Fibroblast of the aortic adventitia (primary cell): ENCODE measurements at regions not wholly inside any gene's neighbourhood (a gene's known extent, or its start where the extent isn't known, plus 50 kb on each side); places are given as distances from the start of the nearest gene placed in this dataset.

Experiments used
- DNase-seq: peaks from one replicate; pipeline ENCODE4 v3.0.0-alpha.2; 2010; ENCODE audit warnings: low read depth
- H3K4me3 ChIP-seq: 2 replicates; pipeline ENCODE4 v1.5.1; 2011; ENCODE audit warnings: low read depth, mild to moderate bottlenecking, control low read depth, low read length, moderate library complexity
- TF ChIP-seq, protein P1 (sequence below): IDR thresholded peaks from 2 replicates; pipeline ENCODE4 v1.5.1; 2011; ENCODE audit warnings: mild to moderate bottlenecking, low read length, control low read depth, inconsistent platforms; ENCODE audit not compliant: insufficient read depth

DNA sequence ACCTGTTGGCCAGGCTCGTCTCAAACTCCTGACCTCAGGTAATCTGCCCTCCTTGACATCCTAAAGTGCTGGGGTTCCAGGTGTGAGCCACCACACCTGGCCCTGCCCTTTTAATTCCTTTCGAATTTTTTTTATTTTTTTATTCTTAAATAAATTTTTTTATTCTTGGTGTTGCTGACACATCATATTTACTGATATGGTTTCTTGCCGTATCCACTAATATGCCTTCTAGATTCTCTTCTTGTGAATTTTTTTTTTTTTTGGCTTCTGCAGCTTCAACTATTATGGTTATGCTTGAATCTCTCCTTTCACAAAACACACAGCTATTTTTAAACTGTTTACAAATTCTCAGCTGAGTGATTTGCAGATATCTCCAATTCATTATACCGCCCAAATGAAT, 353.4 kb upstream of the ADGRL3 start:
- TF ChIP-seq, protein P1, sequence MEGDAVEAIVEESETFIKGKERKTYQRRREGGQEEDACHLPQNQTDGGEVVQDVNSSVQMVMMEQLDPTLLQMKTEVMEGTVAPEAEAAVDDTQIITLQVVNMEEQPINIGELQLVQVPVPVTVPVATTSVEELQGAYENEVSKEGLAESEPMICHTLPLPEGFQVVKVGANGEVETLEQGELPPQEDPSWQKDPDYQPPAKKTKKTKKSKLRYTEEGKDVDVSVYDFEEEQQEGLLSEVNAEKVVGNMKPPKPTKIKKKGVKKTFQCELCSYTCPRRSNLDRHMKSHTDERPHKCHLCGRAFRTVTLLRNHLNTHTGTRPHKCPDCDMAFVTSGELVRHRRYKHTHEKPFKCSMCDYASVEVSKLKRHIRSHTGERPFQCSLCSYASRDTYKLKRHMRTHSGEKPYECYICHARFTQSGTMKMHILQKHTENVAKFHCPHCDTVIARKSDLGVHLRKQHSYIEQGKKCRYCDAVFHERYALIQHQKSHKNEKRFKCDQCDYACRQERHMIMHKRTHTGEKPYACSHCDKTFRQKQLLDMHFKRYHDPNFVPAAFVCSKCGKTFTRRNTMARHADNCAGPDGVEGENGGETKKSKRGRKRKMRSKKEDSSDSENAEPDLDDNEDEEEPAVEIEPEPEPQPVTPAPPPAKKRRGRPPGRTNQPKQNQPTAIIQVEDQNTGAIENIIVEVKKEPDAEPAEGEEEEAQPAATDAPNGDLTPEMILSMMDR: no peak
- no peak overlapping the region for H3K4me3 ChIP-seq
- DNase-seq: no peak

DNA sequence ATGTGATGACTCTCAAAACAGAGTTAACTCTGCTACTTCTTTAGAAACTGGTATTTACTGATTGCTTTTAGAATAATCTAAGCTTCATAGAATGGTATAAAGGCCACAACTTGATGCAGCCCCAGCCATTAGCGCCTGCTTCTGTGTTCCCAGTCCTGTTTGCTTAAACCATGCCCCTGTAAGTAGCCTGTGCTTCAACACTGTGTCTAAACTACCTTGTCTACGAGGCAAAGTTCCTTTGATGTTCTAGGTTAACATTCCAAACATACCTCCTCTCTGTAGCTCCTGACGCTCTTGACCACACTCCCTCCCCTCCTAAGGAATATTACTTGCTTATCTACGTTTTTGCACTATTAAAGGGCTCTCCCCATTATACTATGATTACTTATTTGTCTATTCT, 352.5 kb upstream of the ADGRL3 start:
- TF ChIP-seq, protein P1: no peak
- DNase-seq: no peak
- no peak overlapping the region for H3K4me3 ChIP-seq

DNA sequence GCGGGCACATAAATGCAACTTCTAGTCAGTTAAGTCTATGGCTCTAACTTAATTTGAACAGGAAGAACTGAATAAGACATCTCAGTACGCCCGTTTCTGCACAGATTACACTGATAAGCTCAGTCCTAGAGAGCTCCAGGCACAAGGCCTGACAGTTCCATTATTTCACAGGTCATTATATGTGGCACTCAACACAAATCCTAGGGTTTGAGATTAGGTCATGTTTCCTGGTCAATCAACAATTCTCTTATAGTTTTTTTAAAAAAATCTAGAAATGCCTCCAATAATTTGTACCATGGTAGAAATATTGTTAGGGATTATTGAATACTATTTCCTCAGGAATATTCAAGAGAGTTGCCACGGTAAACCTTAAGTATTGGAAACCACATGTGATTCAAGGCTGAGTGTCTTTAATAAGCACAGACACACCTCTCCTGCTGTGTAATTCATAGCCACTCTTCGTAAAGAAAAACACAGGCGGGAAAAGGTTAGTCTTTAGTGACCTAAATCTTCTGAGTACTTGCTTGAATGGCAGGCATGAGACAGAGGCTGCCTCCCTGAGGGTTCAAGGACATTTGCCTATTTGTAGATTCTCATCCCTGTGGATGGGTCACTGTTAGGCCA, 342.9 kb upstream of the ADGRL3 start:
- TF ChIP-seq, protein P1: no peak
- no peak overlapping the region for H3K4me3 ChIP-seq
- DNase-seq: no peak

DNA sequence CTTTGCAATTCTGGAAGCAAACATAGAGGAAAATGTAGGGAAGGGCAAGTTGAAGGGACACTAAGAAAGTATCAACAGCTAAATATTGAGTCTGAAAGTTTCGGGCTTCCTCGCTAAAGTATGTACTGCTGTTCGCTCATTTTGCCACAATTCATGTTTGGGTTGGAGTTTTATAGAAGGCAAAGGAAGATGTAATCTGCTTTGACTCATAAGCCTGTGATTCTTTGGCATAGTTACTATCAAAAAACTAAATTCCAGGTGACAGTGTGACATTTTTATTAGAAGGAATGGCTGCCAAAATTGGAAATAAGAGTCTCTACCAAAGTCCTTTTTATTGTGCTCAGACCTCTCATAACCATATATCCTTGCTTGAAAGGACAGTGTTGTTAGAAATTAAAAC, 336.7 kb upstream of the ADGRL3 start:
- DNase-seq: no peak
- no peak overlapping the region for H3K4me3 ChIP-seq
- TF ChIP-seq, protein P1: no peak

DNA sequence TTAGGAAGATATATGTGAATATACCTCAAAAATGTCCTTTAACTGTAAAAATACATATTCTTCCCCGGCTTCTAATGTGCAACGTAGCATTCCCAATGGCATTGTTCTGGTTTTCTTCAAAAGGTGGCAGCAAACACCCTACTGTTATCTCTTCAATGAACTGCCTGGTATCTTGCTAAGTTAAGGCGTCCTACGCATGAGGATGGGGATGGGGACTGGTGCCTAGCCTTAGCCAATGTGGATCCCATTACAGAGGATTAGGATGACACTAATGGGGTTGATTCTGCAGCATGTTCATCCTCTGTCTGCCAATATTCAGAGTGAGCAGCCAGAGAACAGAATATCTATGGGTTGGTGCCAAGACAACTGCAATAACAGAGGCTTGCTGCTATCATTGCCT, 334.9 kb upstream of the ADGRL3 start:
- DNase-seq: no peak
- TF ChIP-seq, protein P1: no peak
- H3K4me3 ChIP-seq: no peak overlapping the region

DNA sequence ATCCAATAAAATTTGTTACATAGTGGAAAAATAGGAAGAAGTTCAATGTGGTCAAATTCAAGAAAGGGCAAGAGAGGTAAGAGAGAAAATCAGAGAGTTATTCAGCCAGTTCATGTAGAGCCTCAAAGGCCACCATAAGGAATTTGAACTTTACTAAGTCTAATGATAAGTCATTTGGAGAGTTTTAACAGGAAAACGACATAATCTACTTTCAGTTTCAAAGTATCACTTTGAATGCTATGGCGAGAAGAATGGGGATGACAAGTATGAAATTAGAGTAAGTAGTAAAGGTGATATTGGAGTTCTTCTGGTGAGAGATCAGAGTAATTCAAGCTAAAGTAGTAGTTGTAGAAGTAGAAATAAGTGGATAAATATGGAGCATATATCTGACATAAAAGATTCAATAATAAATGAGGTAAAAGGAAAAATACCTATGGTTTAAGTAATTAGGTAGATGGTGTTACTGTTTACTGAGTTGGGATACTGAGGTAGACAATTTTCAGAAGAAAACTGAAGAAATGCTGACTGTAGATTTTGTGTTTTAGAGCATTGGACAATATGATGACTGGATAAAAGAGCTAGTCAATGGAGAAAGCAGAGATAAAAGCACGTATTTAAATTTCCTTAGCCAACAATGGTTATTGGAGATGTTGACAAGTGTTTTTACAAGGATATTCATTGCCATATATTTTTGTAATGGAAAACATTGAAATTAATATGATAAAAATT, 331.7 kb upstream of the ADGRL3 start:
- H3K4me3 ChIP-seq: no peak overlapping the region
- no peak for DNase-seq
- TF ChIP-seq, protein P1: no peak

DNA sequence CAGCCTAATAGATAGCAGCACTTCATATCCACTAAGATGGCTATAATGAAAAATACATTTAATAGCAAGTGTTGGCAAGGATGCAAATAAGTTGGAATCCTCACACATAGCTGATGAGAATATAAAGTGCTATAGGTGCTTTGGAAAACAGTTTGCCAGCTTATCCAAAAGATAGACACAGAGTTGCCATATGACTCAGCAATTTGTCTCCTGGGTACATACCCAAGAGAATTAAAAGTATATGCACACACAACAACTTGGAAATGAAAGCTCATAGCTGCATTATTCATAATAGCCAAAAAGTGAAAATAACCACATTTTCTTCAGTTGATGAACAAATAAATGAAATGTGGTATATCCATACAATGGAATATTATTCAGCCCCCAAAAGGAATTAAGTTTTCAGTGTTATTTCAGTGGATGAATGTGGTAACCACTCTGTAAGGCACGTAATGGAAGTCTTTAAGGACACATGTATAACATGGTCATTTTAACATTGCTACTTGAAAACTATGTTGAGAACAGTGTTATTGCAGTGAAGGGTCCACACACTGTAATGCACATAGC, 320.9 kb upstream of the ADGRL3 start:
- TF ChIP-seq, protein P1: no peak
- no peak for DNase-seq
- H3K4me3 ChIP-seq: no peak overlapping the region
